Activated CD8-positive, alpha-beta memory T cell treated with anti-CD3 and anti-CD28 coated beads, Interleukin-2, amount 50 U/mL, for 1 hour (primary cell): ENCODE measurements at regions not wholly inside any gene's neighbourhood (a gene's known extent, or its start where the extent isn't known, plus 50 kb on each side); places are given as distances from the start of the nearest gene placed in this dataset.
"Not testable (repeated sequence)": the region's sequence is repeated elsewhere in the genome, so short reads cannot be mapped to it uniquely, and the experiment has no call there.

Source experiments
- DNase-seq: peaks from one replicate; pipeline ENCODE4 v3.0.0-alpha.2; 2020; ENCODE audit errors: extremely low read depth

DNA sequence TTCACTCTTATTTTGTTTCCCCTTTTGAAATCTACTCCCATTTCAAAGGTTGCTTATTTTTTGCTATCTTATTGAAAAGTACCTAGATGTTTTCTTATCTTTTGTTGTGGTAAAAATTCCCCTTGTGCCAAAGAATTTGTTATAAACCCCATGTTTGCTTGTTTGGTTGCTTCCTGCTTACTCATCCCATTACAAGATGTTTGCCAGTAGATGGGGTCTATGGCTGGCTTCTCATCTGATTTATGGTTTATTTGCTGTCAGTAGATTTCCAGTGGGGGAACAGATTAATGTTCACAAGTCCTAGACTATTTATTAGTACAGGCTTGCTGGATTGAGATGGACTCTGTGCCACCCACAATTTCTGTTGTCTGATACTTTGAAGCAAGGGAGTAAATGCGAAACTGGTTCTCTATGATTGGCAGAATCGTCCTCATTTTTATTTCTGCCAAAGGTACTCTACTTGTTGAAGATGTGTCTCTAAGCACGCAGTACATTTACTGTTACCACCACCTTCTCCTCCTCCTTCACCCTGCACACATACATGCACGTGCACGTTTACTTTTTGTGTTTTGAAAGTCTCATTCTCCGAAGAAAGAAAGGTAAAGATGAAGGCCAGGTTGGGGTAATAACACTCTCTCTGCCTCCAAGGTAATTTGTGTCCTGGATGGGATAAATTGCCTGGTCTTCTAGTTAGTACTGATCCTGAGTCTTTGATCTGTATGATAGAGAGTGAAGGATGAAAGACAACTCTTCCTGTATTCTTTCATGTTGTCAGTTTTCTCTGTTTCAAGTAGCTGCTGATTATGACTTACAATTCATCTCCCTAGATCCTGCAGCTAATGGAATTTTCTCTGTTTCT lies 117.2 kb upstream of the ATP2B1 start:
- no peak for DNase-seq

GRCh38 chr12:89824822-89825221 lies 116.2 kb upstream of the ATP2B1 start:
- DNase-seq, result no peak

- not testable (repeated sequence) for DNase-seq
Measured at GRCh38 chr12:89822992-89823391, 114.4 kb upstream of the ATP2B1 start.

DNA sequence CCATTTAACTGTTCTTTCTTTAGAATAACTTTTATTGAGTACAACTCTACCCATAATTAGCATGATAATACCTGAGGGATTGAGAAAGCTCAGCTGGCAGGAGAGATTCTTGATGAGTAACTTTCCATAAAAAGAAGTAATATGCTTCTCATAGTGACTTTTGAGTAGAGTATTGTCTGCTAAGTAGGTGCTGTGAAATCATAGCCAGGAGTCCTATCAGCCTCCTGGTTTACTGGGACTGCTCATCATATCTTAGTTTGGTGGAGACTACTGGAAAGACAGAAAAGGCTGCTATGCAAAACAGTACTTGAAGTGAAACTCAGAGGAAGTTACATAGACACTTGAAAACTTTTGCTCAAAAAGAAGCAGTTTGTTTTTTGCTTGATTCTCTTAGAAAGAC lies 113.3 kb upstream of the ATP2B1 start:
- no peak for DNase-seq

- DNase-seq, result no peak
Measured at GRCh38 chr12:89817501-89818226, 109.0 kb upstream of the ATP2B1 start.

GRCh38 chr12:89815225-89815624 lies 106.6 kb upstream of the ATP2B1 start:
- no peak for DNase-seq

- DNase-seq, result no peak
Measured at GRCh38 chr12:89803412-89803811, 94.8 kb upstream of the ATP2B1 start.

DNA sequence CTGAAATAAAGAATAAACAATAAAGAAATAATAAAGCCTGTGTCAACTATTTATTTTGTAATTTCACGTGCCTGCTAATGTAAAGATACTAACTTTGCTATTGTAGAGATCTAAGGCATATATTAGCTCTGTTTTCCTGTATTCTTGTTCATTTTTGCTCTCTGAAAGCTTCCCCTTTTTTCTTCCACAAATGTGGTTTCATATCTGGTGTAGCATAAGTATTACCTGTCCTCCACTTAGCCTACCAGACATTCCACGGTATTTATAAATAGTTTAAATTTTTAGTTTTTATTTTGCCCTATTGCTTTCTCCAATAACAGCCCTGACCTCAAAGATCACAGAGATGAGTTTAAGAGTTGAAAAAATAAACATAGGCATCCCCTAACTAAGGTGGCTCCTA lies 92.6 kb upstream of the ATP2B1 start:
- DNase-seq, result no peak

- DNase-seq, result no peak
Measured at GRCh38 chr12:89800435-89800834, 91.8 kb upstream of the ATP2B1 start.

DNA sequence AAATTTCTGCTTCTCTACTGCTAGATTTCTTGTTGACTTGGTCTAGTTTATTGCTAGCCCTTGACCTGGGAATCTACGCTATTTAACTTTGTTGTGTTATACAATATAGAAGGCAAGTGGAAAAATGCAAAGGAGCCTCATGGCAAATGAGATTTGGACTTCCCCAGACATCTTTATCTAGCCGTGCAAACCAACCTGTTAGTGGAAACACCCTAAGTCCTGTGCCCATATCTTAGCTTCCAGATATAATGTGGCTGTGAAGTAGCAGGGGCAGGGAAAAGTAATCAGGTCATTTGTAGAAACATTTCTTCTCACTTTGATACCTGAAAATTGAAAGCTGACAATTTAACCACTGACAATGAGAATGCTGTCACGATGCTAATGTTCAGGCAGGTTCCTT lies 90.7 kb upstream of the ATP2B1 start:
- no peak for DNase-seq

DNA sequence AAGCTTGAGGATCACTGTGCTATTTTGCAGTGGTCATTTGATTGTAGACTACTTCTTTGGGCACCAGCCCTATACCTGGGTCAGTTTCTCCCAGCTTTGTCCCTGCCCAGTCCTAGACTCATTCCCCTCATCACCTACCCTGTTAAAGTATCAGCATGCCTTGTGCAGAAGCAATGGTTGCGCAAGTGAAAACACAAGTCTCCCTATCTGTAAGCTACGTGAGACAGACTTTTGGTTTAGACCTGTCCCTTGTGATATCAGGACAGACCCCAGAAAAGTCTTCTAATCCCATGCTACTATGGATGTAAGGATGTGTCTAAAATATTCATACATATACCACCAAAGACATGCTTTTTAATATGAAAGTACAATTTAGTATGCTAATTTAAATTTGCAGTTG lies 88.8 kb upstream of the ATP2B1 start:
- no peak for DNase-seq

GRCh38 chr12:89796798-89797382 lies 88.3 kb upstream of the ATP2B1 start:
- no peak for DNase-seq

DNA sequence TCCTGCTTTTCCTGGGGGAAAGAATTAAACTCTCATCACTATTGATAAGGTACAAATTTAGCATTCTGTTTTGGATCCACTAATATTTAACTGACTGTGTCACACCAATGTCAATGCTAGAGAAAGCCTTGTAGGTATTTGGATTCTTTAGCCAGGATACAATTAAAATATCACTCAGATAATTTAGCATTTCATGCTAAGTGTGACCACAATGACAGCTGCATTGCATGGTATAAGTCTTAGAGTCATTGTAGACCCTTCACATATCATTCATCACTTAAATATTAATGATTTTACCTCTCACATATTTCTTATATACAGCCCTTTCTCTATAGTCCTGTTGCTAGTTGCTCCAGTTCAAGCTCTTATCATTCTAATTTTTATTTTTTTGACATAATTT lies 85.3 kb upstream of the ATP2B1 start:
- no peak for DNase-seq

DNA sequence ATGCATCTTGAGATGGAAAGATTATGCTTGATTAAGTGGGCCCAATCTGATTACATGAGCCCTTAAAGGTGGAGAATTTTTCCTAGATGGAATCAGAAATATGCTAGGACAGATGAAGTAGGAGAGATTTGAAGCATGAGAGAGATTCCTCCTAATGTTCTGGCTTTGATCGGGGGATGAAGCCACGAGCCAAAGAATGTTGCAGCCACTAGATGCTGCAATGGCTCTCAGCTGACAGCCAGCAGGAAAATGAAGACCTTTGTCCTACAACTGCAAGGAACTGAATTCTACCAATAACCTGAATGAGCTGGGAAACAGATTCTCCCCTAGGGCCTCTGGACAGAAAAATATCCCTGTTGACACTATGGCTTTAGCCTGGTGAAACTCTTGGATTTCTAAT lies 82.6 kb upstream of the ATP2B1 start:
- DNase-seq, result no peak

- DNase-seq, result no peak
Measured at GRCh38 chr12:89789862-89790261, 81.2 kb upstream of the ATP2B1 start.

DNA sequence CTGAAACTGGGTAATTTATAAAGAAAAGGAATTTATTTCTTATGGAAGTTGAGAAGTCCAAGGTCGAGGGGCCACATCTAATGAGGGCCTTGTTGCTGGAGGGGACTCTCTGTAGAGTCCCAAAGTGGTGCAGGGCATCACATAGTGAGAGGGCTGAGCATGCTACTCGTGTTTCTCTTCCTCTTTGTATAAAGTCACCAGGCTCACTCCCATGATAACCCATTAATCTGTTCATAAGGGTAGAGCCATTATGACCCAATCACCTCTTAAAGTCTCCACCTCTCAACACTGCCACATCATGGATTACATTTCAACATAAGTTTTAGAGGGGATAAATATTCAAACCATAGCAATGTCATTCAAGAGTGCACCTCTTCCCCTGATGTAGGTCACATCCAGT lies 79.1 kb upstream of the ATP2B1 start:
- no peak for DNase-seq

DNA sequence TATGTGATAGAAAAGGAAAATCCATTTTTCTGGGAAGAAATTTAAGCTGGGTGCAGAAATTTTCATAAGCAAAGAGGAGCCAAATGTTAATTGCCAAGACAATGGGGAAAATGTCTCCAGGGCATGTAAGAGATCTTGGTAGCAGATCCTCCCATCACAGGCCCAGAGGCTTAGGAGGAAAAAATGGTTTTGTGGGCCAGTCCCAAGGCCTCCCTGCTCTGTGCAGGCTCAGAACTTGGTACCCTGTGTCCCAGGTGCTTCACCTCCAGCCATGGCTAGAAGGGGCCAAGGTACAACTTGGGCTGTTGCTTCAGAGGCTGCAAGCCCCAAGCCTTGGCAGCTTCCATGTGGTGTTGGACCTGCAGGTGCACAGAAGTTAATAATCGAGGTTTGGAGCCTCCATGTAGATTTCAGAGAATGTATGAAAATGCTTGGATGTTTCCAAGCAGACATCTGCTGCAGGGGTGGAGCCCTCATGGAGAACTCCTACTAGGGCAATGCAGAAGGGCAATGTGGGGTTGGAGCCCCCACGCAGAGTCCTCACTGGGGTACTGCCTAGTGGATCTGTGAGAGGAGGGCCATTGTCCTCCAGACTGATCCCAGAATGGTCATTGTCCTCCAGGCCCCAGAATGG lies 77.7 kb upstream of the ATP2B1 start:
- DNase-seq, result no peak

DNA sequence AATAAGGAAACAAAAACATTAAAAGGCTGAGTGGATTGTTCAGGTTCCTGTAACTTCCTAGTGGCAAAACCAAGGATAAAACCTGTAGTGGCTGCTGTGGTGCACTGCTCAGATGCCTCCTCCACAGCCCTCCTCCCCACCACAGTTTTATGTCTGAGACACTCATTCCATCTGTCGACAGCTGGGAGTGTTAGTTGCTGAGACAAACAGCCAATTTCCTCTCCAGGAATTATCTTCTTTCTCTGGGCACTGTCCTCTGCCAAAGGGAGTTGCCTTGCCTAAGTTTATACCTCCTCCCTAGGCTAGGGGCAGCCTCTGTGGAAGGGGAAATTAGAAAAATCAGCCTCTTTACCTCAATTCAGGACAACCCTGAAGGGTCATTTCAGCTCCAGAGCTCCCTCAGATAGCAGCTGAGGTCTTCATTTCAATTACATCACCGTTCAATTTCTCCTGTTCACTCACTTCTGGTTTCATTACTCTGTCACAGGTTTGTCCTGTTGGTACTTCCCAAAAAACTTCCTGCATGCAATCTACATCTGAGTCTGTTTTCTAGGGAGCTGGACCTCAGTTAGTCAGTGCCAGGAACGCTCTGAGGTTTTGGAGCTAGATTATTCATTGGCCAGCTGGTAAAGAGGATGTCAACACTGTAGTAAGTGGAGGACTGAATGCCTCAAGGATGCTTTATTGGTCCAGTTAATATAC lies 74.9 kb upstream of the ATP2B1 start:
- DNase-seq, result no peak

DNA sequence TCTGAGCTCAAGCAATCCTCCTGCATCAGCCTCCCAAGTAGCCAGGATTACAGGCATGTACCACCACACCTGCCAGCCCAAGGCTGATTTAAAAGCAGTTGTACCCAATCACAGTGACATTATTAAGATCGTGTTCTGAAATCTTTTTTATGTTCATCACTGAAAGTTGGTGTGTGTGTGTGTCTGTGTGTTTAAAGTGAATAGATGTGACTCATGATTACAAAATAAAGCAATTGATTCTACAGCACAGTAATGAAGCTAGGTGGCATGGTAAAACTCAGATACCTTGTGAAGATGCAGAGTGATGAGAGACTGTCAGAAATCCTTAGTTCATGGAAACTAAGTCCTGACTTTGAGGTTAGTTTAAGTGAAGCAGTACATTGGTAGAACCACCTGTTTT lies 74.2 kb upstream of the ATP2B1 start:
- DNase-seq, result no peak

GRCh38 chr12:89781946-89782550 lies 73.4 kb upstream of the ATP2B1 start:
- no peak for DNase-seq

- no peak for DNase-seq
Measured at GRCh38 chr12:89781156-89781555, 72.5 kb upstream of the ATP2B1 start.
